Calu3 (cell line): ENCODE measurements at regions not wholly inside any gene's neighbourhood (a gene's known extent, or its start where the extent isn't known, plus 50 kb on each side); places are given as distances from the start of the nearest gene placed in this dataset.

Experiments
- BruUV-seq: library from RNA; stranded (reverse); fragments of 400-500 nt; replicated peaks from 2 replicates; lab custom pipeline; 2021; lab: Mats Ljungman, UMichigan
- CTCF ChIA-PET: fragments of 300-600 bp; sonication (Branson Sonifier 250); formaldehyde crosslinking; loops from one replicate; lab custom pipeline; 2022; ENCODE audit warnings: antibody characterized with exemption; lab: Charles Lee
- DNase-seq: peaks from one replicate; pipeline ENCODE4 v3.0.0; 2022
- H3K27ac Mint-ChIP-seq: one replicate; pipeline ENCODE4 v1.8.0; 2022; ENCODE audit warnings: mixed read lengths; ENCODE audit not compliant: unreplicated experiment
- H3K27me3 Mint-ChIP-seq: one replicate; pipeline ENCODE4 v1.8.0; 2022; ENCODE audit warnings: mixed read lengths; ENCODE audit not compliant: unreplicated experiment
- H3K36me3 Mint-ChIP-seq: one replicate; pipeline ENCODE4 v1.8.0; 2022; ENCODE audit warnings: mild to moderate bottlenecking, moderate library complexity, mixed read lengths; ENCODE audit not compliant: insufficient read depth, unreplicated experiment
- H3K4me1 Mint-ChIP-seq: one replicate; pipeline ENCODE4 v1.8.0; 2022; ENCODE audit warnings: mild to moderate bottlenecking, low read depth, mixed read lengths; ENCODE audit not compliant: unreplicated experiment
- H3K4me3 Mint-ChIP-seq: one replicate; pipeline ENCODE4 v1.8.0; 2022; ENCODE audit warnings: mild to moderate bottlenecking, low read depth, moderate library complexity, mixed read lengths; ENCODE audit not compliant: unreplicated experiment
- H3K9me3 Mint-ChIP-seq: one replicate; pipeline ENCODE4 v1.8.0; 2022; ENCODE audit warnings: low read depth, mixed read lengths; ENCODE audit not compliant: unreplicated experiment
- intact Hi-C: fragments of 100-400 bp; cut with micrococcal nuclease; formaldehyde crosslinking; loops from one replicate; pipeline ENCODE4 v1.10.0; 2022; ENCODE audit not compliant: unreplicated experiment
- TF ChIP-seq, protein P1 (sequence below): fragments of 200-600 bp; IDR thresholded peaks from one replicate; pipeline ENCODE4 v1.8.0; 2022; ENCODE audit warnings: antibody characterized with exemption; ENCODE audit not compliant: unreplicated experiment

- H3K36me3 Mint-ChIP-seq, result no peaks in the 10 kb centered on the region
- H3K27me3 Mint-ChIP-seq, result no peaks in the 10 kb centered on the region
- intact Hi-C loops, result no loop called here
- H3K4me3 Mint-ChIP-seq, result no peak overlapping the region
- H3K9me3 Mint-ChIP-seq, result peaks cover 25% of the 10 kb centered on the region
- CTCF ChIA-PET, result interaction anchor here (1.1 kb wide), 1 partner anchor 17 kb away, joined by 4 read pairs; no protein-coding TSS in a partner anchor
- H3K4me1 Mint-ChIP-seq, result no peaks in the 10 kb centered on the region
- no peak overlapping the region for H3K27ac Mint-ChIP-seq
- DNase-seq, result no peak
- TF ChIP-seq, protein P1, sequence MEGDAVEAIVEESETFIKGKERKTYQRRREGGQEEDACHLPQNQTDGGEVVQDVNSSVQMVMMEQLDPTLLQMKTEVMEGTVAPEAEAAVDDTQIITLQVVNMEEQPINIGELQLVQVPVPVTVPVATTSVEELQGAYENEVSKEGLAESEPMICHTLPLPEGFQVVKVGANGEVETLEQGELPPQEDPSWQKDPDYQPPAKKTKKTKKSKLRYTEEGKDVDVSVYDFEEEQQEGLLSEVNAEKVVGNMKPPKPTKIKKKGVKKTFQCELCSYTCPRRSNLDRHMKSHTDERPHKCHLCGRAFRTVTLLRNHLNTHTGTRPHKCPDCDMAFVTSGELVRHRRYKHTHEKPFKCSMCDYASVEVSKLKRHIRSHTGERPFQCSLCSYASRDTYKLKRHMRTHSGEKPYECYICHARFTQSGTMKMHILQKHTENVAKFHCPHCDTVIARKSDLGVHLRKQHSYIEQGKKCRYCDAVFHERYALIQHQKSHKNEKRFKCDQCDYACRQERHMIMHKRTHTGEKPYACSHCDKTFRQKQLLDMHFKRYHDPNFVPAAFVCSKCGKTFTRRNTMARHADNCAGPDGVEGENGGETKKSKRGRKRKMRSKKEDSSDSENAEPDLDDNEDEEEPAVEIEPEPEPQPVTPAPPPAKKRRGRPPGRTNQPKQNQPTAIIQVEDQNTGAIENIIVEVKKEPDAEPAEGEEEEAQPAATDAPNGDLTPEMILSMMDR, result no peak
- no TSS peak for BruUV-seq
These were observed 587.6 kb downstream of the DHX35 start for GRCh38 chr20:39549733-39550132.

GRCh38 chr20:39547546-39548408, 585.6 kb downstream of the DHX35 start:
- intact Hi-C loops, result no loop called here
- DNase-seq, result no peak
- Mint-ChIP-seq H3K27ac (no peak overlapping the region), H3K27me3 (no peaks in the 10 kb centered on the region), H3K4me1 (no peaks in the 10 kb centered on the region), H3K36me3 (no peaks in the 10 kb centered on the region), H3K9me3 (peaks cover 23% of the 10 kb centered on the region), H3K4me3 (no peak overlapping the region)
- no TSS peak for BruUV-seq
- TF ChIP-seq, protein P1, result no peak
- CTCF ChIA-PET, result no interaction called here

DNA sequence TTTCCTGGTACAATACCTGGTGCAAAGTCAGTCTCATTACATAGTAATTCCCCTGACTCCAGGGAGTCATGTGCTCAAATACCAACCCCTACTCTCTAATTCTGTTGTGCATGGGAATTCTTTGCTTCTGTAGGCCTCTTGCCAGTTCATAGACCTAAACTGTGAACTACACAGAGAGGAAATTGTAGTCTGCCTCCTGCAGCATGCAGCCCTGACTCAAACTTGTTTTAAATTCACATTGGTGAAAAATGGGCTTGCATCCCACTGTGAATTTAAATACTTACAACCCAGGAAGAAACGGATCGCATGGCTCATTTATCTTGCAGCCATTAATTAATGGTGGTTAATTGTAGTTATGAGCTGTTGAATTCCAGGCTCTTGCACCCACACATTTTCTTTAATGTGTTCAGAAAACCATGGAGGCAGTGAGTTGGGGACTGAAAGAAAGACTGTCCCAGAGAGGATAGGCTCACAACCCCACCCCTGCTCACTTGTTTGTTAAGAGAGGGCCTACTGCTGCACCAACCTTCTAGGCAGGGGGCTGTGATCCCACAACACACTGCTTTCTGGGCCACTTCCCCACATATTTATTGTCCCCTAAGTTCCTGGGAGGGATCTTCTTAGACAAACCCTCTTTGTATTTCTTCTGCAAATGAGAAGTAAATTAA, 579.1 kb downstream of the DHX35 start:
- TF ChIP-seq, protein P1, result no peak
- BruUV-seq, result no TSS peak
- Mint-ChIP-seq H3K27ac (no peak overlapping the region), H3K4me1 (no peaks in the 10 kb centered on the region), H3K36me3 (no peaks in the 10 kb centered on the region), H3K9me3 (peaks cover 27% of the 10 kb centered on the region), H3K27me3 (no peaks in the 10 kb centered on the region), H3K4me3 (no peak overlapping the region)
- CTCF ChIA-PET, result no interaction called here
- no peak for DNase-seq
- intact Hi-C loops, result no loop called here

- H3K4me1 Mint-ChIP-seq, result no peaks in the 10 kb centered on the region
- no peaks in the 10 kb centered on the region for H3K27me3 Mint-ChIP-seq
- H3K36me3 Mint-ChIP-seq, result no peaks in the 10 kb centered on the region
- no peak for DNase-seq
- H3K9me3 Mint-ChIP-seq, result peaks cover 22% of the 10 kb centered on the region
- no peak overlapping the region for H3K4me3 Mint-ChIP-seq
- TF ChIP-seq, protein P1, result no peak
- no peak overlapping the region for H3K27ac Mint-ChIP-seq
- BruUV-seq, result no TSS peak
- intact Hi-C loops, result no loop called here
- CTCF ChIA-PET, result interaction anchor here (0.6 kb wide), 1 partner anchor 1543 kb away, joined by 3 read pairs; no protein-coding TSS in a partner anchor
These were observed 576.2 kb downstream of the DHX35 start for GRCh38 chr20:39538317-39538716.
